ENCODE measurements at regions not wholly inside any gene's neighbourhood (a gene's known extent, or its start where the extent isn't known, plus 50 kb on each side); places are given as distances from the start of the nearest gene placed in this dataset.
A peak's percentile ranks its signal among the peaks of the same experiment; 100 is the strongest.
"Not testable (repeated sequence)": the region's sequence is repeated elsewhere in the genome, so short reads cannot be mapped to it uniquely, and the experiment has no call there.

- no peak for DNase-seq
Observed at GRCh38 chr10:124179308-124180043, 86.1 kb upstream of the CHST15 start.

GRCh38 chr10:124177180-124177518, 83.8 kb upstream of the CHST15 start:
- no peak for DNase-seq

GRCh38 chr10:124176349-124177179, 83.2 kb upstream of the CHST15 start:
- DNase-seq: no peak

GRCh38 chr10:124175701-124176348, 82.4 kb upstream of the CHST15 start:
- DNase-seq: no peak

- DNase-seq: no peak
Observed at GRCh38 chr10:124174673-124175645, 81.6 kb upstream of the CHST15 start.

- DNase-seq: no peak
Observed at GRCh38 chr10:124174071-124174566, 80.7 kb upstream of the CHST15 start.

- no peak for DNase-seq
Observed at GRCh38 chr10:124173298-124173900, 80.0 kb upstream of the CHST15 start.

- no peak for DNase-seq
Observed at GRCh38 chr10:124172181-124172916, 79.0 kb upstream of the CHST15 start.

GRCh38 chr10:124171561-124171960, 78.2 kb upstream of the CHST15 start:
- no peak for DNase-seq

GRCh38 chr10:124170631-124171030, 77.2 kb upstream of the CHST15 start:
- DNase-seq: no peak

- DNase-seq: no peak
Observed at GRCh38 chr10:124168991-124169802, 75.8 kb upstream of the CHST15 start.

- no peak for DNase-seq
Observed at GRCh38 chr10:124168581-124168980, 75.2 kb upstream of the CHST15 start.

GRCh38 chr10:124167925-124168324, 74.5 kb upstream of the CHST15 start:
- DNase-seq: not testable (repeated sequence)

- DNase-seq: peak; percentile 8
Observed at GRCh38 chr10:124166431-124167125, 73.2 kb upstream of the CHST15 start.

- no peak for DNase-seq
Observed at GRCh38 chr10:124165827-124166226, 72.4 kb upstream of the CHST15 start.

- no peak for DNase-seq
Observed at GRCh38 chr10:124165311-124165710, 71.9 kb upstream of the CHST15 start.

GRCh38 chr10:124164264-124164663, 70.9 kb upstream of the CHST15 start:
- no peak for DNase-seq

- DNase-seq: no peak
Observed at GRCh38 chr10:124162774-124163354, 69.5 kb upstream of the CHST15 start.

GRCh38 chr10:124162136-124162535, 68.7 kb upstream of the CHST15 start:
- DNase-seq: no peak
